ENCODE measurements at regions not wholly inside any gene's neighbourhood (a gene's known extent, or its start where the extent isn't known, plus 50 kb on each side); places are given as distances from the start of the nearest gene placed in this dataset.

GRCh38 chr16:60100371-60100770, 1366.3 kb upstream of the GOT2 start:
- no peak for TF ChIP-seq CTCF (IDR thresholded peaks at IDR 0.05)
- TF ChIP-seq EP300 (IDR thresholded peaks at IDR 0.05), result no peak
- TF ChIP-seq POLR2A (IDR thresholded peaks at IDR 0.05), result no peak

Data from ovary (tissue), 3 donors.